Kidney (tissue), 13 donors: ENCODE measurements at regions not wholly inside any gene's neighbourhood (a gene's known extent, or its start where the extent isn't known, plus 50 kb on each side); places are given as distances from the start of the nearest gene placed in this dataset.

Experiments used
- DNase-seq, 5 donors: peaks; one replicate each; pipeline ENCODE4 v3.0.0-alpha.2; 2013 to 2020
- FAIRE-seq: peaks from 2 replicates; lab custom pipeline; 2012; peaks lifted over from hg19 to GRCh38; lab: Jason Lieb, UNC
- H3K27ac ChIP-seq, 2 donors: one replicate each; pipeline ENCODE4 v1.7.0; 2013; ENCODE audit warnings: low read depth in 2 of 2, low read length in 2 of 2, inconsistent platforms in 1 of 2
- H3K27me3 ChIP-seq: one replicate; pipeline ENCODE4 v1.7.1; 2013; ENCODE audit warnings: low read length, inconsistent platforms; ENCODE audit not compliant: control insufficient read depth, insufficient read depth
- H3K36me3 ChIP-seq, 3 donors: one replicate each; pipeline versions ENCODE4 v1.7.0 to v1.7.1; 2013; ENCODE audit warnings: low read length in 3 of 3, control low read depth in 1 of 3, inconsistent platforms in 1 of 3; ENCODE audit not compliant: insufficient read depth in 3 of 3, control insufficient read depth in 2 of 3
- H3K4me1 ChIP-seq, 3 donors: one replicate each; pipeline versions ENCODE4 v1.7.0 to v1.7.1; 2013; ENCODE audit warnings: low read length in 3 of 3, inconsistent platforms in 1 of 3, low read depth in 1 of 3; ENCODE audit not compliant: control insufficient read depth in 2 of 3, insufficient read depth in 2 of 3
- H3K4me3 ChIP-seq, 3 donors: one replicate each; pipeline versions ENCODE4 v1.7.0 to v1.8.1; 2013; ENCODE audit warnings: low read length in 3 of 3, control low read depth in 1 of 3, inconsistent platforms in 1 of 3
- H3K9ac ChIP-seq, 3 donors: one replicate each; pipeline versions ENCODE4 v1.7.0 to v1.7.1; 2013; ENCODE audit warnings: low read length in 3 of 3, control low read depth in 1 of 3, inconsistent platforms in 1 of 3
- H3K9me3 ChIP-seq, 3 donors: one replicate each; pipeline versions ENCODE4 v1.7.0 to v1.7.1; 2013; ENCODE audit warnings: low read length in 3 of 3, control low read depth in 1 of 3, inconsistent platforms in 1 of 3; ENCODE audit not compliant: control insufficient read depth in 2 of 3, insufficient read depth in 1 of 3
- intact Hi-C: fragments of 100-400 bp; cut with DNase I; formaldehyde crosslinking; loops from one replicate; pipeline ENCODE4 v1.11.1; 2022
- TF ChIP-seq, protein P1 (sequence below): IDR thresholded peaks from 3 replicates; pipeline ENCODE4 v1.5.1; 2012; ENCODE audit warnings: mild to moderate bottlenecking, moderate library complexity, borderline replicate concordance; ENCODE audit not compliant: insufficient read depth; ENCODE audit errors: extremely low read depth
- donor health status: control.
- donor health status: control.
- donor health status: control.
- donor health status: control.
- donor health status: control.
- donor health status: DM: yes; HTN: yes; CAD: no.
- donor health status: Normal renal cell carcinoma (clear cell type).

DNA sequence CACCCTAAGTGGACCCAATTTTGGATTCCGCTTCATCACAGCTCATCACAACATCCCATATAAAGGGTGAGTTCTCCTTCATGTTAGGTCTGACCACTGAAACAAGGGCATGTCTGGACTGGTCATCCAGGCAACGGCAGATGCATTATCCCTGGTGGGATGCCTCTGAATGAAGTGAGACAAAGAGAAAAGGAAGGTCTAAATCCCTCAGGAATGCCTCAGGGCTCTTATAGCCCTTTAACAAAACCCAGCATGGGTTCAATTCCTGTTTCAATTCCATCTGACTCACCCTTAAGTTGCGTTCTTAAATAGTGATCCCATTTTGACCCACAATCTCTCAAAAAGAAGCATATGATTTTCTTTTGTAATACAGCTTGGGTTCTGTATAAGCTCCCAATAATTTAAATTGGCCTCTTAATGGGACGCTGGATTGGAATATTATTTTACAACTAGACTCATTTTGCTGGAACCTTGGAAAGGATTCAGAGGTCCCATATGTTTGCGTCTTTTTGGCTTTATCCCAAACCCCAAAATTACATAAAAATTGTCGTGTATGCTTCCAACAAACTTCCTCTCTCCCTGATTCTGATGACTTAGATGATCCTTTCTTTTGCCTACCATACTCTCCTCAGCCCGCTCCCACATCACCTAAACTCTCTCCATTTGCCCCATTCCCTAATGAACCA lies 287.4 kb upstream of the ZP4 start:
- no peak overlapping the region for H3K9ac ChIP-seq

DNA sequence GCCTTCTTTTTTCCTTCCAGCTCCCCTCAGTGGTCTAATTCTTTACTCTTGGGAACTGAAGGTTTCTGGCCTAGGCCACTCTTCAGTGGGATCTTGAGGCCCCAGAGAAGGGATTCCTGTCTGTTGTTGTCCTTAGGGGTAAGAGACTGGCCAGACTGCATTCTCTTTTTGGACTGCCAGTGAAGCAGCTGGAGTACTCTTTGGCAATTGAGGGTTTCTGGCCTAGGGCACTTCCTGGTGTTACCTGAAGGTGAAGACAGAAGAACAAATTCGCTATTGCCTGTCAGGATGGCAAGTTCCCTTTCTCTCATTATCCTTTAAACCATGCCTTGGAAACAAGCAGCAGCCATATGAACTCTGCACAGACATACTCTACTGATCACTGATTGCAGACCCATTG lies 286.6 kb upstream of the ZP4 start:
- H3K36me3 ChIP-seq = no peaks in the 10 kb centered on the region
- FAIRE-seq = no peak
- no peaks in the 10 kb centered on the region for H3K4me1 ChIP-seq
- no peaks in the 10 kb centered on the region for H3K27me3 ChIP-seq
- no peak overlapping the region for H3K27ac ChIP-seq
- H3K9me3 ChIP-seq = peaks cover 0 to 3% (median 0%) of the 10 kb centered on the region in 3 donors
- intact Hi-C loops = no loop called here
- H3K4me3 ChIP-seq = no peak overlapping the region
- TF ChIP-seq, protein P1, sequence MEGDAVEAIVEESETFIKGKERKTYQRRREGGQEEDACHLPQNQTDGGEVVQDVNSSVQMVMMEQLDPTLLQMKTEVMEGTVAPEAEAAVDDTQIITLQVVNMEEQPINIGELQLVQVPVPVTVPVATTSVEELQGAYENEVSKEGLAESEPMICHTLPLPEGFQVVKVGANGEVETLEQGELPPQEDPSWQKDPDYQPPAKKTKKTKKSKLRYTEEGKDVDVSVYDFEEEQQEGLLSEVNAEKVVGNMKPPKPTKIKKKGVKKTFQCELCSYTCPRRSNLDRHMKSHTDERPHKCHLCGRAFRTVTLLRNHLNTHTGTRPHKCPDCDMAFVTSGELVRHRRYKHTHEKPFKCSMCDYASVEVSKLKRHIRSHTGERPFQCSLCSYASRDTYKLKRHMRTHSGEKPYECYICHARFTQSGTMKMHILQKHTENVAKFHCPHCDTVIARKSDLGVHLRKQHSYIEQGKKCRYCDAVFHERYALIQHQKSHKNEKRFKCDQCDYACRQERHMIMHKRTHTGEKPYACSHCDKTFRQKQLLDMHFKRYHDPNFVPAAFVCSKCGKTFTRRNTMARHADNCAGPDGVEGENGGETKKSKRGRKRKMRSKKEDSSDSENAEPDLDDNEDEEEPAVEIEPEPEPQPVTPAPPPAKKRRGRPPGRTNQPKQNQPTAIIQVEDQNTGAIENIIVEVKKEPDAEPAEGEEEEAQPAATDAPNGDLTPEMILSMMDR = no peak
- no peak for DNase-seq
- no peak overlapping the region for H3K9ac ChIP-seq

More for the DNA sequence above, 287.4 kb upstream of the ZP4 start:
- intact Hi-C loops = no loop called here
- no peak overlapping the region for H3K27ac ChIP-seq
- no peaks in the 10 kb centered on the region for H3K36me3 ChIP-seq
- DNase-seq (no peak), FAIRE-seq (no peak)
- H3K9me3 ChIP-seq = peaks cover 0 to 3% (median 0%) of the 10 kb centered on the region in 3 donors
- no peaks in the 10 kb centered on the region for H3K27me3 ChIP-seq
- H3K4me1 ChIP-seq = no peaks in the 10 kb centered on the region
- no peak overlapping the region for H3K4me3 ChIP-seq
- TF ChIP-seq, protein P1 = no peak

DNA sequence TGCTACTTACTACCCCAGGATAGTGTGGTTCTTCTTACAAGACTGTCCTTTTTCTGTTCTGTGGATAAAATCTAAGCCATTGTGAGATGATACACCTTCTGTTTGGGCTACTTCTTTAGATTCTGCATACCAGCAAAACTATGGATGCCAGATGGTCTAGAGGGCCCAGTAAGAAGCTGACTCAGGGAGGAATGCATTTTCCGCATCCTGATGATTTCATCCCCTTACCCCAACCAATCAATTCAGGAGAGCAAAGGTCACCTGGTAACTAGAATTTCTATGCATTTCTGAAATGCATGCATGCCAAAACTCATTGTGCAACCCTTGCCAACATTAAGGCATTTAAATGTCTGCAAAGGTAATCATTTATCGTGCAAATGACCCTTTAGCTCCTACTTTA lies 285.7 kb upstream of the ZP4 start:
- Histone ChIP-seq H3K4me3 (no peak overlapping the region), H3K27me3 (no peaks in the 10 kb centered on the region), H3K9me3 (no peaks in the 10 kb centered on the region), H3K4me1 (no peaks in the 10 kb centered on the region), H3K27ac (no peak overlapping the region), H3K9ac (no peak overlapping the region), H3K36me3 (no peaks in the 10 kb centered on the region)
- intact Hi-C loops = no loop called here
- TF ChIP-seq, protein P1 = no peak
- DNase-seq = no peak
- no peak for FAIRE-seq

DNA sequence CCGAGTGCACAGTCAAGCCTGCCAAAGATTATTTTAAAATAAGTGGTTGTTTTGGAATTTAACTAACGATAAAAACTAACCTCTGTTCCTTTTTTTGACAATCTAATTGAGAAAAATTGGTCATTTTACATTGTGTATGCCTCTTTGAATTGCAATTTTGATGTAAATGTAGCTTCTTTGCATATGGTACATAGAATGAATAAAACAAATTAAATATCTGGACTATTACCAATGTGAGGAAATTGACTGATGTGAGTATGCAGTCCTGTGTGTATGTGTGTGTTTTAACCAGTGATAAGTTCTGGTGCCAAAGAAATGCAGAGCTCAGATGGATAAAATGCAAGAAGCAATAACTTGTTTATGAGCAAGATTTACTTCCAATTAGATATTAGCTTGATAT lies 281.3 kb upstream of the ZP4 start:
- no peak overlapping the region for H3K9ac ChIP-seq
- DNase-seq (no peak), FAIRE-seq (no peak)
- intact Hi-C loops = no loop called here
- no peaks in the 10 kb centered on the region for H3K4me1 ChIP-seq
- H3K4me3 ChIP-seq = no peak overlapping the region
- TF ChIP-seq, protein P1 = no peak
- no peaks in the 10 kb centered on the region for H3K9me3 ChIP-seq
- H3K27me3 ChIP-seq = no peaks in the 10 kb centered on the region
- no peaks in the 10 kb centered on the region for H3K36me3 ChIP-seq
- H3K27ac ChIP-seq = no peak overlapping the region
